ENCODE measurements at regions not wholly inside any gene's neighbourhood (a gene's known extent, or its start where the extent isn't known, plus 50 kb on each side); places are given as distances from the start of the nearest gene placed in this dataset.

DNA sequence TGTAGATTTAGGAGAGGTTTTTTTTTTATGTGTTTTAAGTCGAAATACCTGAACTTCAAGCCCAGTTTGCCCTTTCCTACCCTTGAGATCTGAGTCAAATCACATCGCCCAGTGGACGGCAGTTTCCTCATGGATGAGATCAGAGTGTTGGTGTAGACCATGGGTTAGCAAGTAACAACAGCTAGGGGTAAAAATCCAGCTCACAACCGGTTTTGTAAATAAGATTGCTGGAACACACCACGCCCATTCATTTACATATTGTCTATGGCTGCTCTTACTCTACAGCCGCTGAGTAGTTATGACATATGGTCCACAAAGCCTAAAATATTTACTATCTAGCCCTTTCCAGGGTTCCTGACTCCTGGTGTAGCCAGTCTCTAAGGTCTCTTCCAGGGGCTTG is 158.5 kb upstream of the PLEKHG7 start:
- Mint-ChIP-seq H3K9me3 (ENCODE audit: unreplicated experiment) (no peaks in the 10 kb centered on the region), H3K27me3 (ENCODE audit: unreplicated experiment) (no peaks in the 10 kb centered on the region), H3K27ac (ENCODE audit: unreplicated experiment) (no peak overlapping the region), H3K36me3 (ENCODE audit: low read depth, unreplicated experiment) (no peaks in the 10 kb centered on the region), H3K4me3 (ENCODE audit: unreplicated experiment) (no peak overlapping the region), H3K4me1 (ENCODE audit: unreplicated experiment) (peaks cover 9% of the 10 kb centered on the region)
- no peak for TF ChIP-seq CTCF (IDR thresholded peaks at IDR 0.05; ENCODE audit: unreplicated experiment)
- DNase-seq (ENCODE audit: low spot score), result no peak

DNA sequence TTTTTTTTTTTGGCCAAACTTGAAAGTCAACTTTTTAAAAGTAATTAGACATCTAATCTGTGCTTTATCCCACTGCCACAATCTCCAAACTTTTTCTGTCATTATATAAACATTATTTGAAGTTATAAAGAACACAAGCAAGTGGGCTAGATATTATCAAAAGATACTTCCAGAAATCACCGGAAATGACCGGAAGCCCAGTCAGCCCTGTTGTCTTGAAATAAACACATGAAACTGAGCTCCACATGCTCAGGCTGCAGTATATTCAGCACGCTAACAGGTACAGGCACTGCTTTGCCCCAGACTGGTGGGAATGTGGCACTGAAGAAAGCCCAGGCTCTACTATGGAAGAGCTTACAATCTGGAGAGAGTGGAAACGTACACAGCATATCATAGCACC is 158.9 kb upstream of the PLEKHG7 start:
- H3K36me3 Mint-ChIP-seq (ENCODE audit: low read depth, unreplicated experiment), result no peaks in the 10 kb centered on the region
- H3K4me3 Mint-ChIP-seq (ENCODE audit: unreplicated experiment), result no peak overlapping the region
- no peak for DNase-seq (ENCODE audit: low spot score)
- no peaks in the 10 kb centered on the region for H3K9me3 Mint-ChIP-seq (ENCODE audit: unreplicated experiment)
- H3K27me3 Mint-ChIP-seq (ENCODE audit: unreplicated experiment), result no peaks in the 10 kb centered on the region
- TF ChIP-seq CTCF (IDR thresholded peaks at IDR 0.05; ENCODE audit: unreplicated experiment), result no peak
- peaks cover 14% of the 10 kb centered on the region for H3K4me1 Mint-ChIP-seq (ENCODE audit: unreplicated experiment)
- H3K27ac Mint-ChIP-seq (ENCODE audit: unreplicated experiment), result no peak overlapping the region

GRCh38 chr12:92543359-92543758 is 159.4 kb upstream of the PLEKHG7 start:
- no peaks in the 10 kb centered on the region for H3K27me3 Mint-ChIP-seq (ENCODE audit: unreplicated experiment)
- no peak overlapping the region for H3K27ac Mint-ChIP-seq (ENCODE audit: unreplicated experiment)
- no peak for TF ChIP-seq CTCF (IDR thresholded peaks at IDR 0.05; ENCODE audit: unreplicated experiment)
- H3K9me3 Mint-ChIP-seq (ENCODE audit: unreplicated experiment), result no peaks in the 10 kb centered on the region
- no peak overlapping the region for H3K4me3 Mint-ChIP-seq (ENCODE audit: unreplicated experiment)
- no peak for DNase-seq (ENCODE audit: low spot score)
- peaks cover 14% of the 10 kb centered on the region for H3K4me1 Mint-ChIP-seq (ENCODE audit: unreplicated experiment)
- H3K36me3 Mint-ChIP-seq (ENCODE audit: low read depth, unreplicated experiment), result no peaks in the 10 kb centered on the region

GRCh38 chr12:92541731-92542130 is 161.1 kb upstream of the PLEKHG7 start:
- Mint-ChIP-seq H3K4me1 (ENCODE audit: unreplicated experiment) (peaks cover 14% of the 10 kb centered on the region), H3K4me3 (ENCODE audit: unreplicated experiment) (no peak overlapping the region)

More at GRCh38 chr12:92541731-92542130, 161.1 kb upstream of the PLEKHG7 start:
- Mint-ChIP-seq H3K27ac (ENCODE audit: unreplicated experiment) (no peak overlapping the region), H3K36me3 (ENCODE audit: low read depth, unreplicated experiment) (no peaks in the 10 kb centered on the region), H3K9me3 (ENCODE audit: unreplicated experiment) (no peaks in the 10 kb centered on the region), H3K27me3 (ENCODE audit: unreplicated experiment) (no peaks in the 10 kb centered on the region)
- no peak for DNase-seq (ENCODE audit: low spot score)
- no peak for TF ChIP-seq CTCF (IDR thresholded peaks at IDR 0.05; ENCODE audit: unreplicated experiment)
